HepG2 (cell line): ENCODE measurements at regions not wholly inside any gene's neighbourhood (a gene's known extent, or its start where the extent isn't known, plus 50 kb on each side); places are given as distances from the start of the nearest gene placed in this dataset.
A peak's percentile ranks its signal among the peaks of the same experiment; 100 is the strongest.

Experiments used
- CTCF ChIP-seq: sonication (generic); formaldehyde crosslinking; IDR thresholded peaks from 2 replicates; pipeline ENCODE4 v1.5.0; 2020; ENCODE audit warnings: mild to moderate bottlenecking, missing genetic modification reagents, moderate library complexity
- FUBP1 ChIP-seq: sonication (generic); formaldehyde crosslinking; IDR thresholded peaks from 2 replicates; pipeline ENCODE4 v1.5.1; 2020; ENCODE audit warnings: missing genetic modification reagents, mild to moderate bottlenecking, borderline replicate concordance
- GABPB1 ChIP-seq: IDR thresholded peaks from 2 replicates; pipeline ENCODE4 v1.6.1; 2016; ENCODE audit warnings: mild to moderate bottlenecking, missing genetic modification reagents, moderate library complexity, missing compliant biosample characterization
- MAFK ChIP-seq, 2 experiments: IDR thresholded peaks in 1 of 2; conservative IDR thresholded peaks in 1 of 2; 2 replicates each; pipeline ENCODE4 v1.6.1; 2011; ENCODE audit warnings: improper control_type of control experiment in 2 of 2, low read length in 2 of 2
- MXD4 ChIP-seq: IDR thresholded peaks from 2 replicates; pipeline ENCODE4 v1.6.1; 2016; ENCODE audit warnings: mild to moderate bottlenecking, missing biosample characterization, missing genetic modification reagents
- NFYB ChIP-seq: sonication (generic); formaldehyde crosslinking; IDR thresholded peaks from 2 replicates; pipeline ENCODE4 v1.4.0; 2020; ENCODE audit warnings: missing genetic modification reagents
- TMF1 ChIP-seq: sonication (generic); formaldehyde crosslinking; IDR thresholded peaks from 2 replicates; pipeline ENCODE4 v1.8.1; 2022; ENCODE audit warnings: low read depth, missing genetic modification reagents
- ZFP36L1 ChIP-seq: sonication (generic); formaldehyde crosslinking; IDR thresholded peaks from 2 replicates; pipeline ENCODE4 v1.8.0; 2022; ENCODE audit warnings: mild to moderate bottlenecking, missing genetic modification reagents, moderate library complexity
- ZFX ChIP-seq: sonication (generic); formaldehyde crosslinking; IDR thresholded peaks from 2 replicates; pipeline ENCODE4 v1.4.0; 2020; ENCODE audit warnings: mild to moderate bottlenecking, low read depth, missing genetic modification reagents, moderate library complexity
- ZSCAN5A ChIP-seq: sonication (generic); formaldehyde crosslinking; IDR thresholded peaks from 2 replicates; pipeline ENCODE4 v1.8.0; 2022; ENCODE audit warnings: mild to moderate bottlenecking, missing genetic modification reagents, borderline replicate concordance
- TF ChIP-seq, protein P1 (sequence below): sonication (generic); formaldehyde crosslinking; IDR thresholded peaks from 2 replicates; pipeline ENCODE4 v1.5.1; 2020; ENCODE audit warnings: mild to moderate bottlenecking, moderate library complexity, missing genetic modification reagents
- TF ChIP-seq, protein P2 (sequence below): sonication (generic); formaldehyde crosslinking; IDR thresholded peaks from 2 replicates; pipeline ENCODE4 v1.4.0; 2020; ENCODE audit warnings: mild to moderate bottlenecking, missing genetic modification reagents
- TF ChIP-seq, protein P3 (sequence below): sonication (generic); formaldehyde crosslinking; IDR thresholded peaks from 2 replicates; pipeline ENCODE4 v1.4.0; 2020; ENCODE audit warnings: missing genetic modification reagents

DNA sequence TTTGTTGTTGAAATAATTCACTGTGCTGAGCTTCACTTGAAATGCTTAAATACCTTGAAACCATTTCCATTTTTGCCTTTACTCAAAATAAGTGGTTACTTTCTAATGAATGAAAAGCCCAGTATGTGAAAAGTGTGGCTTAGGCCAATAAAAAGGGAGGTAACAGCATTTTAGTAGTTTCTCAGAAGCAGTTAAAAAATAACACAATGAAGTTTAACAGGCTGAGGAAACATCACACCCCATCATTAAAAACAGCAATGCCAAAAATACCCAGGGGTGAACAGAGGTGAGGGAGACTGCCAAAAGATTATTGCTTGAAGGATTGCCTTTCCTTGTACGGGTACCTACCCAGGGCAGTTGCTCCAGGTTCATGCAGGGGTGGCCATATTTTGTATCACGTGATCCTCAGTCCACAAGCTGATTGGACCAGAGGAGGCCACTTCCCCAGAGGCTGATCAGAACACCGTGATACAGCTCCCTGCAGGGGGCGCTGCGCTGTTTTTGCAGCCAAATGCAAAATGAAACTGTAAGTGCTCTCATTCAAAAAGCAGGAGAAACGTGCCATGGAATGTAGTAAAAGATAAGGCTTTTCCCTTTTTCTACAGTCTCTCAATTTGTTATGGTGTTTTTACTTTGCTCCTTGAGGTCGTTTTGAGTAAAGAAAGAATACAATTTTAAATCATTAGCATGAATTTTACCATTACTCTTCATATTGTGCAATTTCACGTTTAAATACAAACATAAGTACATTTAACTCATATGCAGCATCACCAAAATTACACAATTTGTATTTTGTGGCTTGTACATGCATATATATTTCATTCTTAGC, 70.2 kb upstream of the SH3BP4 start (continued):
- TF ChIP-seq NFYB (CRISPR knock-in tag) = peak; percentile 86
- TF ChIP-seq TMF1 (CRISPR knock-in tag) = 0 out of 2 replicates have a peak, but pooled peaks have one; percentile 60
- no peak for TF ChIP-seq FUBP1 (CRISPR knock-in tag)
- TF ChIP-seq, protein P1, sequence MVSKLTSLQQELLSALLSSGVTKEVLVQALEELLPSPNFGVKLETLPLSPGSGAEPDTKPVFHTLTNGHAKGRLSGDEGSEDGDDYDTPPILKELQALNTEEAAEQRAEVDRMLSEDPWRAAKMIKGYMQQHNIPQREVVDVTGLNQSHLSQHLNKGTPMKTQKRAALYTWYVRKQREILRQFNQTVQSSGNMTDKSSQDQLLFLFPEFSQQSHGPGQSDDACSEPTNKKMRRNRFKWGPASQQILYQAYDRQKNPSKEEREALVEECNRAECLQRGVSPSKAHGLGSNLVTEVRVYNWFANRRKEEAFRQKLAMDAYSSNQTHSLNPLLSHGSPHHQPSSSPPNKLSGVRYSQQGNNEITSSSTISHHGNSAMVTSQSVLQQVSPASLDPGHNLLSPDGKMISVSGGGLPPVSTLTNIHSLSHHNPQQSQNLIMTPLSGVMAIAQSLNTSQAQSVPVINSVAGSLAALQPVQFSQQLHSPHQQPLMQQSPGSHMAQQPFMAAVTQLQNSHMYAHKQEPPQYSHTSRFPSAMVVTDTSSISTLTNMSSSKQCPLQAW = peak; percentile 82
- TF ChIP-seq MXD4 = peak; percentile 88
- peak; percentile 47; the same call in 1 of the 2 replicates for TF ChIP-seq GABPB1 (CRISPR knock-in tag)
- TF ChIP-seq, protein P2, sequence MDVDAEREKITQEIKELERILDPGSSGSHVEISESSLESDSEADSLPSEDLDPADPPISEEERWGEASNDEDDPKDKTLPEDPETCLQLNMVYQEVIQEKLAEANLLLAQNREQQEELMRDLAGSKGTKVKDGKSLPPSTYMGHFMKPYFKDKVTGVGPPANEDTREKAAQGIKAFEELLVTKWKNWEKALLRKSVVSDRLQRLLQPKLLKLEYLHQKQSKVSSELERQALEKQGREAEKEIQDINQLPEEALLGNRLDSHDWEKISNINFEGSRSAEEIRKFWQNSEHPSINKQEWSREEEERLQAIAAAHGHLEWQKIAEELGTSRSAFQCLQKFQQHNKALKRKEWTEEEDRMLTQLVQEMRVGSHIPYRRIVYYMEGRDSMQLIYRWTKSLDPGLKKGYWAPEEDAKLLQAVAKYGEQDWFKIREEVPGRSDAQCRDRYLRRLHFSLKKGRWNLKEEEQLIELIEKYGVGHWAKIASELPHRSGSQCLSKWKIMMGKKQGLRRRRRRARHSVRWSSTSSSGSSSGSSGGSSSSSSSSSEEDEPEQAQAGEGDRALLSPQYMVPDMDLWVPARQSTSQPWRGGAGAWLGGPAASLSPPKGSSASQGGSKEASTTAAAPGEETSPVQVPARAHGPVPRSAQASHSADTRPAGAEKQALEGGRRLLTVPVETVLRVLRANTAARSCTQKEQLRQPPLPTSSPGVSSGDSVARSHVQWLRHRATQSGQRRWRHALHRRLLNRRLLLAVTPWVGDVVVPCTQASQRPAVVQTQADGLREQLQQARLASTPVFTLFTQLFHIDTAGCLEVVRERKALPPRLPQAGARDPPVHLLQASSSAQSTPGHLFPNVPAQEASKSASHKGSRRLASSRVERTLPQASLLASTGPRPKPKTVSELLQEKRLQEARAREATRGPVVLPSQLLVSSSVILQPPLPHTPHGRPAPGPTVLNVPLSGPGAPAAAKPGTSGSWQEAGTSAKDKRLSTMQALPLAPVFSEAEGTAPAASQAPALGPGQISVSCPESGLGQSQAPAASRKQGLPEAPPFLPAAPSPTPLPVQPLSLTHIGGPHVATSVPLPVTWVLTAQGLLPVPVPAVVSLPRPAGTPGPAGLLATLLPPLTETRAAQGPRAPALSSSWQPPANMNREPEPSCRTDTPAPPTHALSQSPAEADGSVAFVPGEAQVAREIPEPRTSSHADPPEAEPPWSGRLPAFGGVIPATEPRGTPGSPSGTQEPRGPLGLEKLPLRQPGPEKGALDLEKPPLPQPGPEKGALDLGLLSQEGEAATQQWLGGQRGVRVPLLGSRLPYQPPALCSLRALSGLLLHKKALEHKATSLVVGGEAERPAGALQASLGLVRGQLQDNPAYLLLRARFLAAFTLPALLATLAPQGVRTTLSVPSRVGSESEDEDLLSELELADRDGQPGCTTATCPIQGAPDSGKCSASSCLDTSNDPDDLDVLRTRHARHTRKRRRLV (CRISPR knock-in tag) = peak; percentile 49; the same call in 1 of the 2 replicates
- TF ChIP-seq, protein P3, sequence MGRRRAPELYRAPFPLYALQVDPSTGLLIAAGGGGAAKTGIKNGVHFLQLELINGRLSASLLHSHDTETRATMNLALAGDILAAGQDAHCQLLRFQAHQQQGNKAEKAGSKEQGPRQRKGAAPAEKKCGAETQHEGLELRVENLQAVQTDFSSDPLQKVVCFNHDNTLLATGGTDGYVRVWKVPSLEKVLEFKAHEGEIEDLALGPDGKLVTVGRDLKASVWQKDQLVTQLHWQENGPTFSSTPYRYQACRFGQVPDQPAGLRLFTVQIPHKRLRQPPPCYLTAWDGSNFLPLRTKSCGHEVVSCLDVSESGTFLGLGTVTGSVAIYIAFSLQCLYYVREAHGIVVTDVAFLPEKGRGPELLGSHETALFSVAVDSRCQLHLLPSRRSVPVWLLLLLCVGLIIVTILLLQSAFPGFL (CRISPR knock-in tag) = no peak
- TF ChIP-seq ZSCAN5A (CRISPR knock-in tag) = 0 out of 2 replicates have a peak, but pooled peaks have one; percentile 23
- peak in 1 of 2 experiments; percentile 23; a peak in 1 of 4 replicates for TF ChIP-seq MAFK (conservative IDR thresholded peaks at IDR 0.05 in 1 of 2, IDR thresholded peaks at IDR 0.05 in 1 of 2; ENCODE audit: low read length in 2 of 2)
- 0 out of 2 replicates have a peak, but pooled peaks have one; percentile 10 for TF ChIP-seq ZFP36L1 (CRISPR knock-in tag)
- TF ChIP-seq ZFX (CRISPR knock-in tag) = peak; percentile 19; the same call in 1 of the 2 replicates
- TF ChIP-seq CTCF (CRISPR knock-in tag) = peak; percentile 97
